Fibroblast of peridontal ligament (primary cell): ENCODE measurements at regions not wholly inside any gene's neighbourhood (a gene's known extent, or its start where the extent isn't known, plus 50 kb on each side); places are given as distances from the start of the nearest gene placed in this dataset.
A peak's percentile ranks its signal among the peaks of the same experiment; 100 is the strongest.

Source experiments
- DNase-seq: peaks from one replicate; pipeline ENCODE4 v3.0.0-alpha.2; 2010; ENCODE audit errors: extremely low read depth

DNA sequence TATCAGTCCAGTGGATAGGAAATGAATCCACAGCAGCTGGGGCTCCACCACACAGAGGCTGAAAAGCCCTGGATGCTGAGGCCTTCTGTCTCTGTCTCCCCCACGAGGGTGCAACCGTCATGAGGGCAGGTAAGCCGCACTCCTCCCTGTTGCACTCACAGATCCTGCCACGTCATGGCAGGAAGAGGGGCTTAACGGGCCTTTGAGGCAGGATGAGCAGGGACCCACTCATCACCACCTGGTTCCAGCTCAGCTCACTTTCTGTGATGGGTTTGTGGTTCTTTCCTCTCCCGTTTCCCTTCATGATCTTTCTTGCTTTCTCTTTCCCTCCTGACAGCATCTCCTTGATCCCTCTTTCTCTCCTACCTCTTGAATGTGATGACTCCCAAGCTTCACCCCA lies 575.2 kb downstream of the CCDC171 start:
- DNase-seq = no peak

DNA sequence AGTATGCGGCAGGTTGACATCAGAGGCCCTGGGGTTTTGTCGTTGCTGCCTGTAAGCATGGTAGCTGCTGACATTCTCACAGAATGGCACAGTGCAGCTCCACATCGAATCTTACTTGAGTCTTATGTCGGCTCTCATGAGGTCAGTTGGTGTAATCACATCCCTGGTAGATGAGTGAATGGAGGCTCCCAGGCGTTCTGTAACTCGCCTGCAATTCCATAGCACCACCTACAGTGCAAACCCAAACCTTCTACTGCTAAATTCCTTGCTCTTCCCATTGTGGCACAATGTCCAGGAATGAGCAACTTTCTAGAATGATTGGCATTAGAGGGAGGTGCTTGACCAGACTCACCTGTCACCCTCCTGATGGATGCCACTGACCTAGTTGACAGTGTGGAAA lies 578.4 kb downstream of the CCDC171 start:
- DNase-seq = peak; percentile 37

DNA sequence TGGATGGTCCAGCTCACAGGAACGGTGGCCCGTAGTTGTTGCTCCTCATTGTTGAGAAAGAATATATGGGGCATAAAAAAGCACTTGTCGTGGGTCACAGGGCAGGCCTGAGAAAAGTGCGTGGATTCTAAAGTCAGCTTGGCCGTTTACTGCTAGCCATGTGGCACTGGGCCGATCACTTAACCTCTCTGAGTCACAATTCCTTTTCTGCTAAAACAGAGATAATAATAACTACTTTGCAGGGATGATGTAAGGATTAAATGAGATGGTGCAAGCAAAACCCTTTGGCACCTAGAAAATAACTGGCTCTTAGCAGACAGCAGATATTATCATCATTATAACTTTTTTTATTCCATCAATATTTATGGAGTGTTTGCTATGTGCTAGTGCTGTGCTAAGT lies 579.7 kb downstream of the CCDC171 start:
- no peak for DNase-seq

DNA sequence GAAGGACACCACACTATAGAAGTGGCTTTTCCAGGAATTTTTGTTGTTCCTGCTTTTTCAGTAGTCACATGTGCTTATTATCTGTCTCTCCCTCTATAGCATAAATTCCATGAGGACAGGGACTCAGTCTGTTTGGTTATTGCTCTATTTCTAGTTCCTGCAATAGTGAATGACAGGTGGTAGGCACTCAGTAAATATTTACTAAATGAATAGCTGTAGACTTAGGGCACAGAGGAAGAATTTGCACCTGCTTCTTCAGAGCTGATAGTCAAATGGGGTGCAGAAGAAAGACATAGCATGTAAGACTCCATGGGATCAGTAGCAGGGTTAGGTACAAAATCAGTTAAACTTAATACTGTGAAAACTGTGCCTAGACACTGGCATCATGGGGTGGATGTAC lies 580.2 kb downstream of the CCDC171 start:
- no peak for DNase-seq

DNA sequence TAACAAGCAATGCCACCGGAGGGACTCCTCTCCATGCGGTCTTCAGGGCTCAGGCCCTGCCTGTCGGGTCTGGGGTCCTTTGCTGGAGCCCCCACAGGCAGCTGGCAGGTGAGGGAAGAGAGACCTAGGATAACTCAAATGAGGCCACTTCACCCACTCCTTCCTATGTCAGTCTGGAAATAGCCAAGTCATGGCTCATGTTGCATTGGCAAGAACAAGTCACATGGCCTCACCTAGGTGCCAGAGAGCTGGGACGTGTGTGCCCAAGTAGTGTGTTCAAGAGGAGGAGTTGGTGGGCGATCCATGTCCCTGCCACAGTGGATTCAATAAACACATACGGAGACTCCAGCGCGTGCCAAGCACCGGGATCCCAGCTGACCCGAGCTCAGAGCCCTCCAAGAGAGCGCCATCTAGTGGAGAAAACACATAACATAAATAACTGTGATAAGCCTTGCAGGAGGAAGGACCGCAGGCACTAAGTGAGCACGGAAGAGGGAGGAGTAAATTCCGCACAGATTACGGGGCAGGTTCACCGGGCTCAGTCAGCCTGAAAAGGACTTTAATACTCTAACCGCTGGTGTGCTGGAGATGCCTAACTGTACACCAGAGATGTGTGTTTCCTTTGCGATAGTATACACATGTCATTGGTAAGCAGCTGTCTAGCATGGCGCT lies 580.8 kb downstream of the CCDC171 start:
- peak; percentile 60 for DNase-seq

DNA sequence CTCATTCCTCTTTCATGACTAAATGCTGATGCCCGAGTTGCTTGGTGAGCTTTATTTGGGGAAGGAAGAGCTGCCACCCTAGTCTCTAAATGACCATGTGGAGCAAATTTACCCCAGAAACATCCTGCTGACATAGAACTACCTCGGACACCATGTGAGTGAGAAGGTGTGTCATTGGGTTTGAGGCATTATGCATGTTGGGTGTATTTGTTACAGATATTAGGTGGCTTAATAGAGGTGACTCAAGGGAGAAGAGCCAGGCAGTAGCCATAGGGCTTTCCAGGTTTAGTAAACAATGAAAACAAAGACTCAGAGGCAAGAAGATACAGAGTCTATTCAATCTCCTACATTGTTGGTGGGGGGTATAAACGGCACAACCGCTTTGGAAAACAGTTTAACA lies 581.5 kb downstream of the CCDC171 start:
- DNase-seq = no peak

DNA sequence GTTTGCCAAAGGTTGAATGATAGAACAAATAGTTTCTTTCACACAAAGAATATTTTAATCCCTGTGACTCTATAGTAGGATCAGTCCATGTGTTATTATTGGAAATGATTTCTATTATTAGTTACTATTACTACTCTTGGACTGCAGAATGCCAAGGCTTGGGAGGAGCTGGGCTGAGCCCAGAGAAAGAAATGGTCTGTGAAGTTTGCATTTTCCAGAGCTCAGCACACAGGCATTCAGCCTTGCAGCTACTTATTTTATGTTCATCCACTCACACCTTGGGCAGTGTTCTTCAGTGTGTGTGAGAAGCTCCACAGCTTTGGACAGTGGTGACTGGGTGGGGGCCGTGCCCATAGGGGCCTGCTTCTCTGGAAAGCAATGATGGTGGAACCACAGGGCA lies 583.1 kb downstream of the CCDC171 start:
- DNase-seq = no peak

DNA sequence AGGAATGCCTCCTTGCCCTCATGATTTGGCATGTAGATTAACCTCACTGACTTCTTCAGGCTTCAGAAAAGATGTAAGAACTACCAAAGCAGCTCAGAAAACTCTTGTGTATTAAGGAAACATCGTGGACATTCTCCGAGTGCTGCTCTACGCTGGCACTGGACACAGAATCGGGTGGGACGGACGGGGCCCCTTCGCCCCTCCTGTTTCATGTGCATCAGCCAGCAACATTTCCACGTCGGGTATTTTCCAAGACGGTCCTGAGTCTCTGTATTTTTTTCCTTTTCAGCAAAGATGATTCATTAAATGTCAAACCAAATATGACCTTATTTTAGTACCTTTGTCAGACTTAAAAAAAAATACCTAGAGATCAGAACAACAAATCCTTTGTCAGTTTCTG lies 583.6 kb downstream of the CCDC171 start:
- no peak for DNase-seq

DNA sequence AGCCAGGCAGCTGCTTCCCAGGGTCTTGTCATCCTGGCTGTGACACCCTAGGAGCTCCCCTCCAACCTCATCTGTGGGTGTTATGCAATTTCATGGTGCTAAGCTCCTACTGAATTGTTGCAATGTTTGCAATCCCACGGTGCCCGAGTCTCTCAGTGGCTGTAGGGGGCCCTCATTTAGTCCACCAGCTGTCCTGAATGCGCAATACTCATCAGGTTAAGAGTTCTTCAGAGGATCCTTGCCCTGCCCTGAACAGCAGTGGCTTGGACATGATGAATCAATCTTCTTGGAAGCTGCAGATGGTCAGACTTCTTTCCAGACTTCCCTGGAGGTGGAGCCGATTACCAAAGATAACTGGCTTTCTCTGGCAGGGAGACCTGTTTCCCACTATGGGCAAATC lies 584.1 kb downstream of the CCDC171 start:
- peak; percentile 85 for DNase-seq

DNA sequence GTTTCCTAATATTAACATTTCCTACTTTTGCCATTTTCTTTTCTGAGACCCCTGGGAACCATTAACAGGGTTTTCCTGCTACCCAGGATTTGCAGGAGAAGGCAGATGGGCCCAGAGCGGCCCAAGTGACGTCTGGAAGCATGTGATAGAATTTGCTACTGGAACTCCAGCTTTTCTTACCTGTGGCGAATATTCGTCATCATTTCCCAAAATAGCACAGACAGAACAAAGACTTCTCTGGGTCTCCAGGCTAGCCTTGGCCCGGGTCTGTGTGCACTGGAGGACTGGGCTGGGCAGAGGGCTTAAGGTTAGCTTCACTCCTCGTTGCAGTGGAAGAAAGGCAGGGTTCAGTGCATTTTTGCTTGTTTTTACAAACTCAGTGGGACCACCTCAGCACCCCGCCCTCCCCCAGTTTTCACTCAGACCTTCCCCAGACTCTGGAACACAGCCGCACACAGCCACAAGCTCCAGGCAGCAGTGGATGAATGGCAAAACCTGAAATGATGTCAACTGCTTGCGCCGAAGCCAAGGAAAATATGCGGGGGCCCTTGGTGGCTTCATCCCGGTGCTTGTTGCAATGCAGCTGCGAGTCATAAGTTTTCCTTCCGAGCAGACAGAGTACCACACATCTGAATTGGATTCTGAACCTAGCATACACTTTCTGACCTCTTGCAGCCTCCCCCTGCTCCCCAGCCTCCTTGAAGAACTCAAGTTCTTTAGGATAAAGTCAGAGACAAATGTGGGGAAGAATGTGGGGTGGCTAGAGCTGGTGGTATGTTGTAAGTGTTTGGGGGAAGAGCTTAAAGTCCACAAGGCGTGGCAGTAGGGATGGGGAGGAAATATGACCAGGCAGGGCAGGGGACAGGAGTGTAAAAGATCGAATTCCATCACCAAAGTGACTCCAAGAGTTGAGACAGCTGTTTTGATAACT lies 586.0 kb downstream of the CCDC171 start:
- DNase-seq = peak; percentile 71

DNA sequence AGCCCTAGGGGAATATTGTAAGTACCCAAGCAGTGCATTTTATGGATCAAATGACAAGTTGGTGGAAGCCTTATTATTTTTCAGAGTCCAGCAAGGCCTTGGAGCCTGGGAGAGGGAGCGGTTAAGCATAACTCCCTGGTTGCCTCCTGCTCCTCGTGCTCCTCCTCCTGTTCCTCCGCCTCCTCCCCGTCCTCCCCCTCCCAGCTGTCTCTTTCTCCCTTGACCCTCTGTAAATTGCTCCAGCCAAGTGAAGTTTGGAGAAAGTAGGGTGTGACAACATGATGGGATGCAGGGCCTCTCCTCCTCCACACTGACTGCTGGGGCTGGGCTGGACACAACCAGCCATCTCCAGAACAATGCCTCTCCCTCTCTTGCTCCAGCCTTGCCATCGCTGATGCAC lies 586.9 kb downstream of the CCDC171 start:
- DNase-seq = no peak

DNA sequence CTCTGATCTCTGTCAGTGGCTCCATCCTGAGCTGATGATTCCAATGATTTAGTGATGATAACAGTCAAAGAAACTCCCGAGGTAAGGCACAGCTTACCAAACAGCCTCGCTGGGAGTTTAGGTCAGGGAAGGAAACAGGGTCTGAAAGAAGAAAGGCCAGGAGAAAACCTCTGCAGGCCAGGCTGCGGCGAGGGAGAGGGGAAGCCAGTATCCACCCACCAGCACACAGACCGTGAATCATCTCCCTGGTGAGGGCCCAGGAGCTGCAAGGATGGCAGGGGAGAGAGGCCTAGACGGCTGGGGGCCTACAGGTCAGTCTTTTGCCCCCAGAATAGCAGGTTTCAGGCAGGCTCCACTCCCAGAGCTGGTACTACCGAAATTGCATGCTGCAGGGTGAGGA lies 590.5 kb downstream of the CCDC171 start:
- DNase-seq = no peak

DNA sequence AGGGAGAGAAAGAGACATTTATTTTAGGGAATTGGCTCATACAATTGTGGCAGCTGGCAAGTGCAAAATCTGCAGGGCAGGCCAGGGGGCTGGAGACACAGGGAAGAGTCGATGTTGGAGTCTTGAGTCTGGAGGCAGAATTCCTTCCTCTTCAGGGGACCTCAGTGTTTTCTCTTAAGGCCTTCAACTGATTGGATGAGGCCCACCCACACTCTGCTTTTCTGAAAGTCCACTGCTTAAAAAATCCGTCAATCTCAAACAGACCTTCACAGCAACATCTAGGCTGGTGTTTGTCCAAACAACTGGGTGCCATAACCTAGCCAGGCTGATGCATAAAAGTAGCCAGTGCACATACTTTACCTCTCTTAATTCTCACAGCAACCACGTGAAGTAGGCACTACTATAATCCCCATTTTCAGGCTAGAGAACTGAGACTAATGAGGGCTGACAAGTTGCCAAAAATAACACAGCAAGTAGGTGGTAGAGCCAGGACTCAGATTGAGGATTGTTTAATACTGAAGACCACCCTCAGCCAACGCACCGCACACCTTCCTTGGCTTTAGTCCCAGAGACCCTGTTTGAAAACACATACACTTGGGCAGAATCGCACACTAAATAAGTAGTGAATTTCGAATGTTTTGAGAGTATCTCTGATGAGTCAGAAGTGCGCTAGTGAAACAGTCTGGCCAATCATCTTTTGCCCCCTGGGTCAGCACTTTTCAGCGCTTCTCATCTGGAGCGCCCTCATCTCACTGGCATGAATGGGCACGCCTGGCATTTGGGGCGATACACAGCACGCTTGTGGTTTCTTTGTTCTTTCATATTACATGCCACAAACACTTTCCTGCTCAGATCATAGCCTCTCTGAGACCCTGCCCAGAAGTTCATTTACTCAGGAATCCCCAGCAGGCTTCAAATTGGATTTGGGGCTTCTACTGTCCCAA lies 591.4 kb downstream of the CCDC171 start:
- DNase-seq = no peak

DNA sequence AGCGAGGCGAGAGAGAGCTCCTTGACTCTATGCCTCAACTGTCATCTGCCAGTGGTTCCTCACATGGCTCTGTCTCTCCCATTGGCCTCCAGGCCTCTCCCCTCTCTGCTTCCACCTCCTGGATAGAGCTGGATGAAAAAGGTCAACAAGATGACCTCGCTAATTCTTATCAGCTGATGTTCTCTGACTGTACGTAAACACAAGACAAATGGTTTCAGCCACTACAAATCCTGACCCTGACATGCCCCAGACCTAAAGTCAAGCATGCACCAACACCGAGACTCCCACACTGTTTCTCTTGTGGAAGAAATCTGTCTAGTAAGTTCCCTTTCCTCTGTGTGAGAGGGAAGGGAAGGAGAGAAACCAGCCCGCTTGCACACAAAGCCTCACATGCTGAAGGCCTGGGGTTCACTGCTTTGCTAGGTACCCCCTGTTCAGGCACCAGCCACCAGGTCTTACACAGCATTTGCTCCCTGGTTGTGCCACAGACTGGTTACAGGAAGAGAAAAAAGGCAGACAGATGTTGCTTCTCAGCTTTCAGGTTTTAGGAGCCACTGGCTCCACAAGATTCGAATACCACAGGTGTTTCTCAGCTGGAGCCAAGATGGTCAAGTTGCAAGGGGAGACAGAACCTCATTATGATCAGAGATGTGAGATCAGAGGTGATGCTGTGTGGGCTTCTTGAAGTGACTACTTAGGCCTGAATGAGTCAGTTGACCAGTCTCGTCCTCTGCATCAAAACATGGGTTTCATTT lies 592.5 kb downstream of the CCDC171 start:
- no peak for DNase-seq

DNA sequence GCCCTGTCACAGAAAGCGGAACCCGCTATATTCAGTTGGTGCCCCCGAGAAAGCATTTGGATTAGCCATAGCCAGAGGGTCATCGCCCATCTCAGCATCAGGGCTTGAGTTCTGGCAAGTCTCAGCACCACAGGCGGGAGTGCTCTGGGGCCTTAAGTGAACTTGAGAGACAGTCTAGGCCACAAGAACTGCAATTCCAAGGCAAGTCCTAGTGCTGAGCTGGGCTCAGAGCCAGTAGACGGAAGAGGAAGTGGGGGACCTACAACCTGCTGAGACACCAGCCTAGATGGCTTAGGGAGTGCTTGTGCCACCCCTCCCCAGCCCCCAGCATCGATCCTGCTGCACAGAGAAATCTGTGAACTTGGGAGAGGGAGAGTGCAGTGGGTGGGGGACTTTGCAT lies 594.9 kb downstream of the CCDC171 start:
- DNase-seq = no peak

DNA sequence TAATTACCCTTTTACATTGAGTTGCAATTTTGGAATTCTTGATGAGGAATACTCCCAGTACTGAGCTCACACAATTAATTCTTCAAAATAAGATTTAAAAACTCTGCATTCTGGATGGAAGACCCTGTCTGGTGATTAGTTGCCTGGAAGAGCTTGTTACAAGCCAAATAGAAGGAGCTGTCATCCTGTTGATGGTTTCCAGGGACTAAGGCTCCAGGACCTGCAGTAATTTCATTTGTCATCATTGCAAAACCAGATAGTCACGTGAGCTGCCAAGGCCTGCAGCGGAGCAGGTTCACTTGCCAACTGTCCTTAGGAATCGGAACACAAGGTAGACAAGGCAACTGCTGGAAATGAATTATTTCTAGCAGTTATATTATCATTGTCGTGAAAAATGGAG lies 597.7 kb downstream of the CCDC171 start:
- no peak for DNase-seq

DNA sequence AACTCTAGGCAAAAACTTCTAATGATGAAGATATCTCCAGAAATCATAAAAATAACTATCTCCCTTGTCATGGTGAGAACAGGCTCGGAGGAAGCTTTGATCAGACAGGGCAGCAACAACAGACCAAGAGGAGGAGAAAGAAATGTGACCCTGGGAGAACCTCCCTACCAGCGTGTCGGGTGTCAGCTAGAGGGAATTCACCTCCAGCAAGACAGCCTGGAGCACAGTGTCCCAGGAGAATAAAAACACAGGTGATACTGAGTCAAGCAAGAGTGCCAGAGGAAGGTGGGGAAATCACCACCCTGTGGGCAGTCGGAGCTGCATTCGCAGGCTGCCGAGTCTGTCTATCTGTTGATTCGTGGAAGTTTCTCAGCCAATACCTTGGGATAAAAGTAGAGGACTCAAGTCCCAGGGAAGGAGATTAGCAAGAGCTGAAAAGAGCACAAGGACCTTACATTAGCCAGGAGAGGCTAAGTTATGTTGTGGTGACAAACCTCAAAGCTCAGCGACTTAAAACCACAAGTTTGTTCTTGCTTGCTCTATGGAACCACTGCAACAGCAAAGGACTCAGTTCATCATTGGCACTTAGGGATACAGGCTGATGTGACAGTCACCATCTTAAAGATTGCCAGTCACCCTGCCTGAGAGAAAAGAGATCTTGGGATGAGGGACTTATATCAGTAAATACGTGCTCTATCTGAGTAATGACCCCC lies 598.3 kb downstream of the CCDC171 start:
- DNase-seq = no peak

DNA sequence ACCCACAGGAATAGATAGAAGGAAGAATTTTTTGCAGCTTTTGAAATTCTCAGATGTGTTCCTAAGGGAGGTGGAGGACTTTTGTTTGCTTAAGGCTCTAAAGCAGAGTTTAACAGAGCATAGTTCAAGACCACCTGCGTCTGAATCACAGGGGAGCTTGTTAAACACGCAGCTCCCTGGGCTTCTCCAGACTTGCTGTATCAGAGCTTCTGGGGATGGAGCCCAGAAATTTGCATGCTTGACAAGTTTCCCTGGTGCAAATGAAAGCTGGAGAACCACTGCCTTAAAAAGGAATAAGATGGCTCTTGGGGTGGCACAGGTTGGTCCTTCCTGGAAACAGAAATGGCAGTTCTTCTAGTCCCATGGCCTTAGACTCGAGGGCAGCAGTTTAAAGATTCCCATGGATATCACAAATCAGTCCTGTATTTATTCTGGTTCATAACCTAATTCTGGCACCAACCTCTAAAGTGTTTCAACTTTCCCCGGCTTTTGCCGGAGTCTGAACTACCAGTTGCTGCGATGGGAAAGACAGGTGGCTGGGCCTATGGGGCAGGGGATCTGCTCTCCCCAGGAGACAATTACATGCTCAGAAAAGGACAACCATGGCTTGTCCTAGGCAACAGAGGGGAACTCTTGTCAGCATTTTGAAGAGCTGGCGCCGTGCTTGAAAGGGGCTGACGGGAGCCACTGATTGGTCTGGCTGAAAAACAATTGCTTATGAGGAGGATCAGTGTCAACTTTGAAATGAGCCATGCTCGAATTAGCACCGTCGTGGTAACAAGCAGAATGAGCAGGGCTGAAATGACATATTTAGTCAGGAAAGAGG lies 599.6 kb downstream of the CCDC171 start:
- DNase-seq = no peak

DNA sequence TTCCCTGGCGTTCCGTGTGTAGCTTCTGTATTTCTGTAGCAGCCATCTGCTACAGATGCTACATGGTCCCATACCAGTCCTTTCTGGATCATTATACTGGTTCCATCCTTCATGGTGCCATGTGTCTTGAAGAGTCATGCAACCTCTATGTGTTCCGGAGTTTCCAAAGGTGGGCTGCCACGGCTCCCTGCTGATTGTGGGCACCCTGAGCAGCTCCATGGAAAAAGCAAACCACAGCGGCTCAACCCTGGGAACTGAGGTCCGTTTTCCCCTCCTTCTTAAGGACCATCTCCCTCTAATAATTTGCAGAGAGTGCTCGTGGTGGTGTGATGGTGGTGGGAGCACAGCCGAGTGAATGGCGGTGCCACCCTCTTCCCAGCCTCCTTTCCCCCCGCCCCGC lies 600.4 kb downstream of the CCDC171 start:
- DNase-seq = no peak

DNA sequence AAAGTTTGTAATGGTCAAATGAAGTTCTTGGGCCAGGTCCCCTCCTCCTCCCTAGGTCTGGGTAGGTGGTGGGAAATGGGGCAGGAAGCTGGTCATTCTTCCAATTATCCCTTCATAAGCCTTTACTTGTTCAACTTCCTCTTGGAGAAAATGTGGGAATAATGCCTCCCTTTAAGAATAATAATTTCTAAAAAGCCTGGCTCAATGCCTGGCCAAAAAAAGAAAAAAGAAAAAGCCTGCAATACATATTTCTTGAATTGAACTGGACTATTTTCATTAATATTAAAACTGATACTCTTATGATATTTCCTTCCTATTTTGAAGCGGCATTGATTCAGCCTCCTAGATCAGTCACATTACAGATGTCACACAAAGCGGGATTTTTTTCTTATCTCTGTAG lies 600.9 kb downstream of the CCDC171 start:
- DNase-seq = no peak
